ENCODE measurements at regions not wholly inside any gene's neighbourhood (a gene's known extent, or its start where the extent isn't known, plus 50 kb on each side); places are given as distances from the start of the nearest gene placed in this dataset.

- TF ChIP-seq EZH2 (IDR thresholded peaks at IDR 0.05), result no peak
- TF ChIP-seq POLR2AphosphoS5 (IDR thresholded peaks at IDR 0.05; ENCODE audit: borderline replicate concordance, low read depth, low read length), result no peak
- no peak for TF ChIP-seq FOXP2 (optimal IDR thresholded peaks at IDR 0.05; ENCODE audit: control extremely low read depth, extremely low read length, insufficient read depth)
Measured at GRCh38 chr2:185187421-185187820, 551.2 kb upstream of the FSIP2 start.

Measured in SK-N-MC (cell line).